Brain pericyte (primary cell): ENCODE measurements at regions not wholly inside any gene's neighbourhood (a gene's known extent, or its start where the extent isn't known, plus 50 kb on each side); places are given as distances from the start of the nearest gene placed in this dataset.

ENCODE experiments used
- DNase-seq: peaks from one replicate; pipeline ENCODE4 v3.0.0-alpha.2; 2012; ENCODE audit warnings: low read depth, low spot score

GRCh38 chrX:42725196-42725595, 52.8 kb downstream of the PPP1R2C start:
- DNase-seq = no peak

DNA sequence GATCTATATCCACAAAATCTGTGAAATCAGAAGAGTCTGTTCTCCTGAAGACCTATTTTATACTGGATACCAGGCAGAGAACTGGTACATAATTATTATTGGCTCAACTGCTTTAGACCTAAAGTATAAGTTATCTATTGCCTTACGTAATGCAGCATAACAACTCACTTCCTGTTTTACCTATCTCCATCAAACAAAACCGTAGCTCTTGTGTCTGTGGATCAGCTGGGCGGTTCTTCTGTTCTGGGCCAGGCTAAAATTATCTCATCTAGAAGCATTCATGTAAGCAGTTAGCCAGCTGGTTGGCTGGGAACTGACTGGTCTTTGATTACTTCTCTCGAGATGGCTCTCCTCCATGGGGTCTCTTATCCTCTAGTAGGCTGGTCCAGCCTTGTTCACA, 57.8 kb downstream of the PPP1R2C start:
- DNase-seq = no peak

- no peak for DNase-seq
These were observed 62.2 kb downstream of the PPP1R2C start for GRCh38 chrX:42715701-42716262.

DNA sequence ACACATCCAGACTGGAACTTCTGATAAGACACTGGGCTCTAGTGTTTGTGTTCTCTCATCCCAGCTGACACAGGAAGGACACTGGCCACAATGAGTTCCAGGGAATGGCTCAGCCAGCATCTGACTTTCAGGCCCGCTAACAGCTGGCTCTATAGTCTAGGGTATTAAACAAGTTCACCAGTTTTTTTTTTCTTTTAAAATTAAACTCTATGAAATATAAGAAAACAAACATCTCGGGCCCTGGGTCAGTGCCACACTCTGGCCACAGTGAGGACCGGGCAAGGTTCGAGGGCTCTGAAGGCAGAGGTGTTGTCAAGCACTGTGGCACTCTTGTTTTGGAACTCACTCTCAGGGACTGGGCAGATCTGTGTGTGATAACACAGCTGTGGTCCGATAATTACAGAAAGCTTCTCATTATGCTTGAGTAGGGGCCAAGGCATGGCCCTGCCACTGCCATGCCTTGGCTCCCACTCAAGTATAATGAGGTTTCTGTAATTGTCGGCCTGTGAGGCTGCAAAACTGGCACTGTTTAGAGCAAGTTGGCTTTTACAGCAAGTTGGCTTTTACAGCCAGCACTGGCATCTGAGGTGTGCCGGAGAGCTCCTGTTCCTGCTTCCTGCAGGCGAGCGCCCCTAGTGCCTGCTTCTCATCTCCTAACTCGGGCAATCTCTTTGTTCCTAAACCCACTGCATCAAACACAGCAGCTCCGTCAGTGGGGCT, 62.8 kb downstream of the PPP1R2C start:
- no peak for DNase-seq

DNA sequence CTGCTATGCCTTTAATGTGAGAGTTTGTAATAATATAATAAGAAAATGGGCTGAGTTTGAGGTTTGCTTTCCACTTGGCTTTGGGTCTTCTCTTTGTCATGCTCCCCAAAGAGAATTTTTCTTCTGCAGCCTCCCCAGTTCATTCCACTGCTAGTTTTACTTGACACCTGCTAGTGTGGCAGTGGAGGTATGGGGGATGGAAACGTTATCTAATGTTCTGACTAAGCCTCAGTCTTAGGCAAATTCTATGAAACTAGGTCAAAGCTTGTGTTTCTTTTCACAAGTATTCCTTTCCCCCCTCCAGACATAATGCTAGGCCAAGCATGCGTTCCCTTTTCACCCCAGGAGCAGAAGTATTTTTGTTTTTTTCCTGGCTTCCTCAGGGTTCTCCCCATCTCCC, 67.5 kb downstream of the PPP1R2C start:
- no peak for DNase-seq

DNA sequence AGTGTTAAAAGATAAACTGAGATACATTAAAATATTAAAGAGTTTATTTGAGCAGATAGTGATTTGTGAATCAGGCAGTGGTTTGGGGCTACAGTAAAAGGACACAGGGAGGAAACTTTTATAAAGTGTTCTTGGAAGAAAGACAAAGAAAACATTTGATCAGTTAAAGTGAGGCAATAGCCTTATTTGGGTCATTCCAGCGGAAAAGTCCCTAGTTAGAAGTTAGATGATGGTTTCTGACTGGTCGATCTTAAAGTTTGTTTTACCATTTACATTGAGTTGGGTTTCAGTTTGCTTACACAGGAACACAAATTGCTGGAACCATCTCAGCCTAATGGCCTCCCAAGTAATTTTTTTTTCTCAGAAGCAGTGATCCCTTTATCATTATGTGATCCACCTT, 69.7 kb downstream of the PPP1R2C start:
- no peak for DNase-seq

- DNase-seq = no peak
These were observed 70.2 kb downstream of the PPP1R2C start for GRCh38 chrX:42707742-42708141.

GRCh38 chrX:42704454-42704853, 73.5 kb downstream of the PPP1R2C start:
- DNase-seq = no peak

DNA sequence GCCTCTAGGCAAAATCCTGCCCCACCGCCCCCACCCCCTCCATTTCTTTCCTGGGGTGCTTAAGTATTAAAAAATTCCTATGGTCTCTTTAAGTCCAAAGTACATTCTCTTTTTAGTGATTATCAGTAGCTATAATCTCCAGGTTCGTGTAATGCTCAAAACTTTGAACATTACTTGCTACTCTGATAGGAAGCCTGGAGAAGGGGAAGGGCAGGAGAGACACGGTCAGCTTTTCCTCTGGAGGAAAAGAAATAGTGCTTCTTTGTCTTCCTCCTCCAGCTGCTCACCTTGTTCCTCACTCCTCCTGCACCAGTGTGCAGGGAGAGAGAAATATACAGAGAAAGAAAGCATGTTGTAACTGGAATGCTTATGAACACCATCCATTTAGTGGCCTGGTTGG, 80.4 kb downstream of the PPP1R2C start:
- no peak for DNase-seq

GRCh38 chrX:42696536-42697124, 81.3 kb downstream of the PPP1R2C start:
- no peak for DNase-seq

DNA sequence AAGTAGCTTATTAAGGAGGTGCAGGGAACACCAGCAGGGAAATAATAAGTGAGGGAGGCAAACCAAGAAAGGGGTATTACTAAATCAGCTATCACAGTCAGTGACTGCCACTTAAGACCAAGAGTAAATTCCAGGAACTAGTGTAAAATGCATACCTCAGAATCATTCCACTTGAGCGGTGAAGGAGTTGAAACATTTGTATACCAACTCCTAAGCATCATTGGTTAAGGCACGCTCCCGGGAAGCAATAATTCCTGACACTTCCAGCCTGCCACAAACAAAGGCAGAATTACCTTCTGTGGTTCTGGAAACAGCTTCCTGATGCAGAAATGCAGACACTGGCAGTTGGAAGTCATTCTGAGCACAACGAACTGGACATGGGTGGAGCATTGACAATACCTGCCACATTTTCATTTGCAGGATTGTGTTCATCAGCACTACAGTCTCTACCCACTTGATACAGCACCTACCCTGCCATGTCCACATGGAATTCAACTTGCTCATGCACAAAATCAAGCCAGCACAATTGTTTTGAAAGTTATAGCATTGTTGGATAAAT, 82.1 kb downstream of the PPP1R2C start:
- no peak for DNase-seq

DNA sequence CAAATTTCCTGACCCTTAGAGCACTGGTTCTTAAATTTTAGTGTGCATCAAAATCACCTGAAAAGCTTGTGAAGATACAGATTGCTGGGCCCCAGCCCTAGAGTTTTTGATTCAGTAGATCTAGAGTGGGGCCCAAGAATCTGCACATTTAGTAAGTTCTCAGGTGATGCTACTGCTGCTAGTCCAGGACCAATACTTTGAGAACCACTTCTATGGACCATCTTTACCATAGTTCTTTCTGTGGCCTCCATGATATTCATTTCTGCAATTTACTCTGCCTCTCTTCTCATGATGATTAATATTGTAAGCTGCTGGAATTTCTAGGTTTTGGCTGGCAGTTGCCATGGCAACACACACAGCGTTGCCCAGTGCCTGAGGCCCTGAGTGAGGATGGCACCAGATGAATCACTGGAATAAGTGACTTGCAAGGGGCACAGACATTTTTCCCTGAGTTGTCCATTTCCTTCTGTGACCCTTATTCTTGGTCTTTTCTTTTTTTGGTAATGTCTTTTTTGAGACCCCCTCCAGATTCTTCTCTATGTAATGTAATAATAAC, 83.6 kb downstream of the PPP1R2C start:
- no peak for DNase-seq

GRCh38 chrX:42691196-42691595, 86.8 kb downstream of the PPP1R2C start:
- DNase-seq = no peak

GRCh38 chrX:42686706-42687105, 91.3 kb downstream of the PPP1R2C start:
- DNase-seq = no peak

GRCh38 chrX:42686296-42686695, 91.7 kb downstream of the PPP1R2C start:
- no peak for DNase-seq

GRCh38 chrX:42684065-42684464, 93.9 kb downstream of the PPP1R2C start:
- no peak for DNase-seq

DNA sequence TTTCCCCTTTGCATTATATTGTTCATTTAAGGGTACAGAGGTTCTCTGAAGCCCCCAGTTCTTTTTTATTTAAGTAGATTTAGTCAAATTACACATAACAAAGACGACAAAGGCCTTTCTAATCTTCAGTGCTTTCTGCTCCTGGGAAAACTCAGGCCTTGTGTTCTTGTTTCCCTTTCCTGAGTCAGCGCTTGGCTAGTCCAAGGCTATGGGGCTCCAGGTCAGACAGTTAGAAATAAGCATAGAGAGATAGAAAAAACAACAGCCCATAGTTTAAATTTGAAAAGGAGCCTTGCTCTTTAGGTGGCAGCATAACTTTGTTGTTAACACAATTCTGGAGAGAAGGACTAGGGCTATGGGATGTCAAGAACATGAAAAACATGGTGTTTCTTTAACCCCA, 97.3 kb downstream of the PPP1R2C start:
- DNase-seq = no peak

DNA sequence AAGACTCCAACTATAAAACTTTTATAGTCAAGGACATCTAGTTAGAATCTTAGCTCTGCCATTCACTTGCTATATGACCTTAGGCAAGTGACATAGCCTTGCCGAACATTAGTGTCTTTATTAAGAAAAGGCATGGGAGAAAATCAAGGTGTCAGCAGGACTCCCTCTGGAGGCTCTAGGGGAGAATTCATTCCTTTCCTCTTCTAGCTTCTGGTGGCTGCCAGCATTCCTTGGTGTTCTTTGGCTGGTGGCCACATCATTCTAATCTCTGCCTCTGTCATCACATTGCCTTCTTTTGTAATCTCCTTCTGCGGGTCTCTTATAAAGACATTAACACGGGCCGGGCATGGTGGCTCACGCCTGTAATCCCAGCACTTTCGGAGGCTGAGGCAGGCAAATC, 99.8 kb downstream of the PPP1R2C start:
- no peak for DNase-seq

GRCh38 chrX:42673301-42673810, 104.6 kb downstream of the PPP1R2C start:
- DNase-seq = no peak

DNA sequence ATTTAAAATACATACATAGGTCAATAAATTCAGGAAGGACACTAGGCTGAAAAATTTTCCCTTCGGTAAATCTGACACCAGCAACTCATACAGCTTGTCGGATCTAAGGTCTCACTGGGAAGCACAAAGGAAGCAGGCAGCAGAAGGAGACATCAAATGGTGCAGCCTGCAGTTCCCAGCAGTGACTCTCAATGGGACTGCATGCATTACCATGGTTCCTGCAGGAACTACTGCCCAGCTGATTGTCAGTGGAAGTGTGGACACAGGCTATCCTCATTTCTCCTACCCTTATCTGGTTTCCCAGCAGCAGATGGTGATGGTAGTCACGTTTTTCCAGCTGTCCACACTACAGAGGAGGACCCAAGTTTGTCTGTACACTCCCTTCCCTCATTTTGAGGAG, 113.3 kb downstream of the PPP1R2C start:
- DNase-seq = no peak

- no peak for DNase-seq
These were observed 149.5 kb downstream of the PPP1R2C start for GRCh38 chrX:42628471-42628870.

DNA sequence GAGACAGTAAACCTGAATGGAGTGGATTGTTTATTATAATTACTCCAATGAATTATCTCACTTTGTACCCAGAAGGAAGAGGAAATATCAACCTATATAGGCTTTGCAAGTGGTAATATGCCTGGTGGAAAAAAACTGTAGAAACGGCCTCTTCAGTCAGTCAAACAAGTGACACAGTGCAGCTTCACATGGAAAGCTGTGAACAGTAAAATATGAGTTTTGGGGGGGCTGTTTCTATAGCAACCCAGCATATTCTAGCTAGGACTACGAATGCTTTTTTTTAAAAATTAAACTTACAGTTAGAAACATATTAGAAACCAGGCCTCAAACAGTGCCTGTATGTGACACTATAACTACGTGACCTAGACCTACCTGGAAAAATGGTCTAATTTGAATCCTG, 150.1 kb downstream of the PPP1R2C start:
- DNase-seq = no peak

GRCh38 chrX:42624524-42624923, 153.4 kb downstream of the PPP1R2C start:
- no peak for DNase-seq
